A172 (cell line): ENCODE measurements at regions not wholly inside any gene's neighbourhood (a gene's known extent, or its start where the extent isn't known, plus 50 kb on each side); places are given as distances from the start of the nearest gene placed in this dataset.
A peak's percentile ranks its signal among the peaks of the same experiment; 100 is the strongest.

ENCODE experiments used
- DNase-seq: peaks from one replicate; pipeline ENCODE4 v3.0.0-alpha.2; 2015; ENCODE audit warnings: low spot score

- no peak for DNase-seq
These were observed 167.1 kb upstream of the SPHKAP start for GRCh38 chr2:228348516-228349064.

DNA sequence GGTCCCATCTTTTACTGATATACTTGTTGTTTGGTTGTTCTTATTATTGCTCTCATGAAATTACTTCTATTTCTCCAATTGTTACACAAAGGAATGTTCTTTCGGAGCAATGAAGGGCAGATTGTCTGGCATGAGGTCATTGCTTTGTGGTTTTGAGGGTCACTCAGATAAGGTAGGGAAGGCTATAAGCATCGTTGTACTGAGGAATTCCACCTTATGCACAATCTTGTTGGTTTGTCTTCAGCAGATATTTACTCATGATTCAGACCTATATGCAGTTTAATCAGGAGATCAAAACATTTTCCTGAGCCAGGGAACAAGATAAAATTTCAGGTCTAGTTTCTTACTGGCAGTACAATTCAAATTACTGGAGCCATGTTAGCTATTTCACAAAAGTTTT is 163.0 kb upstream of the SPHKAP start:
- peak; percentile 66 for DNase-seq

- no peak for DNase-seq
These were observed 158.0 kb upstream of the SPHKAP start for GRCh38 chr2:228339525-228339924.

DNA sequence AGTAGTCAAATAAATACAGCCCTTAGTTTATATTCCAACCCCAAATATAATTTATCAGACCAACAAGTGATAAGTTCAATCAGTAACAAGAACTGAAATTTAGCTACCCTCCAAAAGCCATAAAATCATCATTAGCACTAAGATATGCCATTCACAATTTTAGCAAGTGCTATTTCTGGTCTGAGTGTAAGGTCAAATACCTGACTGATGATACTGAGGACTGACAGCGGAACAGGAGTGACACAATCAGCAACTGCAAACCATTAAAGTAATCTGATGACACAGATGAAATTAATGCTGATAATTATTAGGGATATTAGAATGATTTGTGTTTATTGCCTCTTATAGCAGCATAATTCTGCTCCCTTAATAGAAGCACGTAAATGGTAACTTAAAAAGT is 152.7 kb upstream of the SPHKAP start:
- DNase-seq: no peak

DNA sequence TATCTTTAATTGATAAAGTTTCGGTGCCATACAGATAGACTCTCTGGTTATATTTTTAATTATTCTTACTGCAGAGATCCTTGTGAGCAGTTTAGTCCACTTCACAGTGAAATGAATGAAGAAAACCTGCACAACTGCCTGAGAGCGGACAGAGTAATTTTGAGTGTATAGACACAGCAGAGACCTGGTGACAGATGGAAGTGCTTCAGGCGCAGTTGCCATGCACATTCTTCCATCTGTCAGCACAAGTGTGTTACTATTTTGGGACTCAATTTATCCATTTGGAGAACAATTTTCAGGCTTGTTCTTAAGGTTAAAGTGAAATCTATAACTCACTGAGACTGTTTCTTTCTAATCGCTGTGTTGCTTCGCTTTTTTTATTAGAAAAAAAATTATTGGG is 147.8 kb upstream of the SPHKAP start:
- no peak for DNase-seq

- DNase-seq: no peak
These were observed 139.5 kb upstream of the SPHKAP start for GRCh38 chr2:228321015-228321414.

DNA sequence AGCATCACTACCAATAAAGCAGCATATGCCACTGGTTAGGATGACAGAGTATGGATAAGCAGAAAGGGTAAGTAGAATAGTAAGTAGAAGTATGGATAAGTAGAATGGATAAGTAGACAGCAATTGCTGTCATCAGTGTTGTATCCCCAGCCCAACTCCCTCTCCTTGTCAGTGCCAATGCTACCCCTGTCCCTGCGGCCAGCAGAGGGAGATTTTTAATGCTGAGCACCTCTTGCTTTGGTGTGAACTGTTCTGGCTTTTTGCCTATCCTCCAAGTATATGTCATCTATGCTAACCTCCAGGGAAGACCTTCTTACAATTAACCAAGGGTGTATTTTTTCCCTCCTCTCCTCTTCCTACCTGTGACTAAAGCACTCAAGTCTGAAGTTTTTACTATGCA is 136.7 kb upstream of the SPHKAP start:
- peak; percentile 65 for DNase-seq

GRCh38 chr2:228312172-228312571 is 130.7 kb upstream of the SPHKAP start:
- no peak for DNase-seq

DNA sequence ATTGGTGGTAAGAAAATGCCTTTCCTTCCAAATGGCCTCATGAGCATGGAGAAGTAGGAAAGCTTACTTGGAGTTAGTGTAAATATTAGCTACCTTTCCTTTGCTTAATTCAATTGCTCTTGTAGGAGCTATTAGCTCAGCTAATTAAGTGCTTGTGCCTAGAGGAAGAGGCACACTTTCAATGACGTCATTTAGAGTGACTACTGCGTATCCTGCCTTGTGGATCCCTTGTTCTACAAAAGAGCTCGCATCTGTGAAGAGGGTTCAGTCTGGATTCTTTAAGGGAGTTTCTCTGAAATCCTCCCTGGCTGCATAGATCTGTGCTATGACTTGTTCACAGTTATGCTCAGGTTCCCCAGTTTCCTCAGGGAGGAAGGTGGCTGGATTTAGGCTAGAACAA is 122.5 kb upstream of the SPHKAP start:
- no peak for DNase-seq

- DNase-seq: no peak
These were observed 102.1 kb upstream of the SPHKAP start for GRCh38 chr2:228283491-228284171.

DNA sequence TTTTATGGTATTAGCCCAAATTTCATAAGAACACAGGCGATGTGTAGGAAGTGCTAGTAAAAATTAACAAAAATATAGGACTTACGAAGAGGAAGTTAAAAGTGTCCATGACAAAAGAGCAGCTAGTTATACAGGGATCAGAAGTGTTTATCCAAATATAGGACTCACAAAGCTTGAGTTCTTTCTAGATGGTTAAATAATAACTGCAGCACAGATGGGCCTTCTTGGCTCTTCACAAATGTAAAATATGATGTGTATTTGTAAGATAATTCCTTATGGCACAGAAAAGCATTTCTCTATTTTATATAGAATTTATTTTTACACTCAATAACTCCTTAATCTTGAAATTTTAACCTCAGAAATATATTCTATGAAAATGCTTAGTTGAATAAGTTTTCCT is 100.9 kb upstream of the SPHKAP start:
- DNase-seq: no peak

DNA sequence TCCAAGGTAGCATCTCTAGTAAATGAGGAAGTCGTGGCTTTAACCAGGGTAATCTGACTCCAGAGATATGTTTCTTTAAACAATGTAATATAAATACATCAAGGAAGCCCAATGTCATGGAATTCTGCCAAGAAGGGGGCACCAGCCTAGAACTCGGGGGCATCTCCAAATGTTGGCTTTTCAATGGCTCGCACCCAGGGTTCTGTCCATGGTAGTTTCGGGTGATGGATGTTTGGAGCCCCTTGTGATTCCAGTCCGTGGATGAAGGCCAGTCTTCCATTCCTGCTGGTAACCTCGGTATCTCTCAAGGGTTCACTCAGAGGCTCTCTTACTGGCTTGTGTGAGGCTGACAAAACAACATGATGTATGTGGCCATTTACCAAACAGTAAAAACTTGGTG is 91.7 kb upstream of the SPHKAP start:
- no peak for DNase-seq

GRCh38 chr2:228269351-228269750 is 87.9 kb upstream of the SPHKAP start:
- no peak for DNase-seq

DNA sequence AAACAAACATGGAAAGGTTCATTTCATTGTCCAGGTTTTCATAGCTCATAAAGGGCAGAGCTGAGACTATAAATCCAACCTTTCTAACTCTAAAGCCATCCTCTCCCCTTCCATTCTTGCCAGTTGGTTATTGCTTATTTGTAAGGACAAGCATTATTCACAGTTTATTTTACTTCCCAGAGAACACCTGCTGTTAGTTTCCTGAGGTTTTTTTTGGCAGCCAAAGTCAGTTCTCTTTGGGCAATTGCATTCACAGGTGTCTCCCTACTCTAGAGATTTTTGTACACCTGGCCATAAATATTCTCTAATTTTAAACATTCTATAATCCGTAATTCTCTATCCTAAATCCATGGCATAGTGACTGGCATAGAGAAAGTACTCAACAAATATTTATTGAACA is 87.3 kb upstream of the SPHKAP start:
- DNase-seq: no peak

GRCh38 chr2:228268301-228268700 is 86.8 kb upstream of the SPHKAP start:
- DNase-seq: no peak

DNA sequence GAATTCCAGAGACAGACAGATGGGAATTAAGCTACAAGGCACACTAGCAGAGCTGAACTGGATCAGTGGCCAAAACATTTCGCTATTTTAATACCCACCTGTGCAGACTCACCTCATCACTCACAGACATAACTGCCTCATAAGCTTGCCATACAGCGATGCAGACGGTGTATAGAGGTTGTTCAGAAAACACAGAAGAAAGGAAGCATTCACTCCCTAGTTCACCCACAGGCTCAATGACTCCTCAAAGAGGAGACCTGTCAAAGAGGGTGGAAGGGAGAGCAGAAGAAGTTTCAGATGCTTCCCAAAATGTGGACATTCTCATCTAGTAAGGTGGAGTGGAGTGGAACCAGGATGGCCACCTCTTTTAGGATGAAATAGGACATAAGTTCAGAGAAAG is 81.7 kb upstream of the SPHKAP start:
- no peak for DNase-seq

- DNase-seq: no peak
These were observed 80.1 kb upstream of the SPHKAP start for GRCh38 chr2:228261546-228261945.

- DNase-seq: no peak
These were observed 75.9 kb upstream of the SPHKAP start for GRCh38 chr2:228257379-228257778.

GRCh38 chr2:228253752-228254151 is 72.3 kb upstream of the SPHKAP start:
- DNase-seq: no peak

GRCh38 chr2:228247335-228247734 is 65.8 kb upstream of the SPHKAP start:
- DNase-seq: no peak

GRCh38 chr2:228245601-228246000 is 64.1 kb upstream of the SPHKAP start:
- DNase-seq: no peak

DNA sequence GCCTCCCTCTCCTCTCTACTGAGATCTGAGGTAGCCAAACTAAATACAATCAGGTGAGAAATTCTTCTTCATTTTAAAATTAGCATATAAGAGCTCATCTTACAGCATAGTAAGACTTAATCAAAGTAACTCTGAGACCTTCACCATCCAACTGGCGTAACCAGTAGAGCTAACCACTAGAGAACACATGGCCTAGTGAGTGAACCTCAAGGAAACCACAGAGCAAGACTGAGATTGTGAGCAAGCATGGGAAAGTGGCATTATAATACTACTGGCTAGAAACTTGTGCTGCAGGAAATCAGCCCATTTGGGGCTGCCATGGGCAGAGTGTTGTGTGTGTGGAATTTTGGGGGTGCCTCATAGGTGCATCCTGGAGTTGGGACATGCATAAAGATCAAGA is 61.1 kb upstream of the SPHKAP start:
- no peak for DNase-seq

DNA sequence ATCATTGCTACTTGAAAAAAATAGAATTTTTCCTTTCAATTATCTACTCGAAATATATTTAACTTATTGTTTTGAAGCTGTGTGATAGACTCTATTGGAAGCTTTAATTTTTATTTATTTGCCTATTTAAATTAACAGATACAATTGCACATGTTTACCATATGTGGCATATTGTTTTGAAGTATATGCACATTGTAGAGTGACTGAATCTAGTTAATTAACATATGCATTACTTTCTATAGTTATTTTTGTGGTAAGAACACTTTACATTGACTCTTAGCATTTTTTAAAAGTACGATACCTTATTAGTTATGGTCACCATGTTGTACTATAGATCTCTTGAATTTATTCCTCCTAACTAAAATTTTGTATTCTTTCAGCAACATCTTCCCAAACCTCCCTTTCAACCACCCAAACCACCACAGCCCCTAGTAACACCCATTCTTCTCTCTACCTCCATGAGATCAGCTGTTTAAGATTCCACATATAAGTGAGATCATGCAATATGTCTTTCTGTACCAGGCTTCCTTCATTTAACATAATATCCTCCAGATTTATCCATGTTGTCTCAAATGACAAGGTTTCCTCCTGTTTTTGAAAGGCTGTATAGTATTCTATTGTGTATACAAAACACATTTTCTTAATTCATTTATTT is 58.5 kb upstream of the SPHKAP start:
- DNase-seq: no peak
